Trophoblast cell (in vitro differentiated cells and primary cell): ENCODE measurements at regions not wholly inside any gene's neighbourhood (a gene's known extent, or its start where the extent isn't known, plus 50 kb on each side); places are given as distances from the start of the nearest gene placed in this dataset.

ENCODE experiments used
- DNase-seq, 2 donors: peaks; one replicate each; pipeline ENCODE4 v3.0.0-alpha.2; 2016
- H2AFZ ChIP-seq: 2 replicates; pipeline ENCODE4 v1.6.1; 2013; ENCODE audit warnings: low read length, moderate library complexity, mild to moderate bottlenecking; ENCODE audit not compliant: insufficient read depth, poor library complexity
- H2AK5ac ChIP-seq: 2 replicates; pipeline ENCODE4 v1.6.1; 2013; ENCODE audit warnings: mild to moderate bottlenecking, low read length
- H2BK120ac ChIP-seq: 2 replicates; pipeline ENCODE4 v1.6.1; 2013; ENCODE audit warnings: low read length, mild to moderate bottlenecking, moderate library complexity; ENCODE audit not compliant: insufficient read depth, poor library complexity
- H2BK12ac ChIP-seq: 2 replicates; pipeline ENCODE4 v1.6.1; 2013; ENCODE audit warnings: mild to moderate bottlenecking, low read length, moderate library complexity
- H2BK5ac ChIP-seq: 2 replicates; pipeline ENCODE4 v1.6.1; 2013; ENCODE audit warnings: low read length, low read depth, moderate library complexity, mild to moderate bottlenecking; ENCODE audit not compliant: poor library complexity
- H3K14ac ChIP-seq: 2 replicates; pipeline ENCODE4 v1.6.1; 2013; ENCODE audit warnings: mild to moderate bottlenecking, low read length
- H3K18ac ChIP-seq: 2 replicates; pipeline ENCODE4 v1.6.1; 2013; ENCODE audit warnings: mild to moderate bottlenecking, low read length
- H3K23ac ChIP-seq: 2 replicates; pipeline ENCODE4 v1.6.1; 2013; ENCODE audit warnings: low read length
- H3K27ac ChIP-seq: 2 replicates; pipeline ENCODE4 v1.5.1; 2013; ENCODE audit warnings: low read depth, mild to moderate bottlenecking, inconsistent platforms, low read length, moderate library complexity
- H3K27me3 ChIP-seq: 2 replicates; pipeline ENCODE4 v1.6.1; 2013; ENCODE audit warnings: inconsistent platforms, mild to moderate bottlenecking, low read length, moderate library complexity; ENCODE audit not compliant: insufficient read depth
- H3K36me3 ChIP-seq, 2 experiments: 1 replicate in 1 of 2; 2 replicates in 1 of 2; pipeline ENCODE4 v1.6.1; 2013; ENCODE audit warnings: low read length in 2 of 2, mild to moderate bottlenecking in 2 of 2, moderate library complexity in 1 of 2; ENCODE audit not compliant: insufficient read depth in 2 of 2, control insufficient read depth in 1 of 2
- H3K4ac ChIP-seq: 2 replicates; pipeline ENCODE4 v1.6.1; 2013; ENCODE audit warnings: low read depth, mild to moderate bottlenecking, low read length, moderate library complexity
- H3K4me1 ChIP-seq, 2 experiments: 1 replicate in 1 of 2; 2 replicates in 1 of 2; pipeline ENCODE4 v1.6.1; 2013; ENCODE audit warnings: low read length in 2 of 2, mild to moderate bottlenecking in 2 of 2, moderate library complexity in 1 of 2; ENCODE audit not compliant: insufficient read depth in 2 of 2, control insufficient read depth in 1 of 2
- H3K4me2 ChIP-seq: 2 replicates; pipeline ENCODE4 v1.6.1; 2013; ENCODE audit warnings: inconsistent platforms, mild to moderate bottlenecking, low read length, moderate library complexity
- H3K4me3 ChIP-seq: 2 replicates; pipeline ENCODE4 v1.5.1; 2013; ENCODE audit warnings: mild to moderate bottlenecking, low read depth, low read length, inconsistent platforms
- H3K79me1 ChIP-seq: one replicate; pipeline ENCODE4 v1.6.1; 2013; ENCODE audit warnings: low read length
- H3K79me2 ChIP-seq: 2 replicates; pipeline ENCODE4 v1.6.1; 2013; ENCODE audit warnings: low read length, mild to moderate bottlenecking; ENCODE audit not compliant: control insufficient read depth, insufficient read depth, poor library complexity
- H3K9ac ChIP-seq: 2 replicates; pipeline ENCODE4 v1.6.1; 2013; ENCODE audit warnings: mild to moderate bottlenecking, low read length
- H3K9me3 ChIP-seq: 2 replicates; pipeline ENCODE4 v1.6.1; 2013; ENCODE audit warnings: low read depth, mild to moderate bottlenecking, control low read depth, inconsistent platforms, low read length; ENCODE audit not compliant: insufficient read depth
- H4K12ac ChIP-seq: 2 replicates; pipeline ENCODE4 v1.6.1; 2013; ENCODE audit warnings: low read depth, mild to moderate bottlenecking, low read length, moderate library complexity
- H4K8ac ChIP-seq: 2 replicates; pipeline ENCODE4 v1.6.1; 2013; ENCODE audit warnings: low read depth, mild to moderate bottlenecking, low read length, moderate library complexity
- H4K91ac ChIP-seq: one replicate; pipeline ENCODE4 v1.6.1; 2013; ENCODE audit warnings: low read depth, mild to moderate bottlenecking, low read length, moderate library complexity
- WGBS: extraction: QIAGEN DNeasy Blood & Tissue Kit; methylation state at CpG from one replicate; pipeline ENCODE4 v1.1.7; 2013; ENCODE audit warnings: missing lambda C conversion rate; ENCODE audit not compliant: insufficient read length, insufficient coverage; ENCODE audit errors: extremely low coverage; 5-methylcytosine and 5-hydroxymethylcytosine counted together

DNA sequence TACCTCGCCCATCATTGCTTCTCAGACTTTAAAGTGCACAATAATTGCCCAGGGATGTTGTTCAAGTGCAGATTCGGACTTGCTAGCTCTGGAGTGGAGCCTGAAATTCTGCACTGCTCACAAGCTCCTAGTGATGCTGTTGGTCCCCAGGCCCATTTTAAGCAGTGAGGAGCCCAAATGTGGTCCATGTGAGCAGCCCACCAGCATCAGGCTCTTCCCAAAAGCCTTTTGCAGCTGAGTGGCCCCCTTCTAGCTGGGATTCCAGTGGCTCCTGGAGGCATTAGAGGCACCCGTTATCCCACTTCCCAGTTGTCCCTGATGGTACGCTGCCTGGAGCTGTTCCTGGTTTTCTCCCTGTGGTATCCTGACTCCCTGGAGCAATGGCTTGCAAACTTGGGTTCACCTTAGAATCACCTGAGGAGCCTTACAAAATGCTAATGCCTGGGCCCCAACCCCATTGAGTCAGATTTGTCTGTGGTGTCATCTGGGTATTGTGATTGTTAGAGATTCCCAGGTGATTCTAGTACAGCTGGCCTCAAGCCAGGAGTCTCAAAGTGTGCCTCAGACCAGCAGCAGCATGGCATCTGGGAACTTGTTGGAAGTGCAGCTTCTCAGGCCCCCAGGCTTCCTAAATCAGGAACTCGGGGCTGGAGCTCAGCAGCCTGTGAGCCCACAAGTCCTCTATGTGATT lies 186.9 kb upstream of the SLC24A3 start:
- Histone ChIP-seq H2BK5ac (no peak overlapping the region), H3K14ac (no peak overlapping the region), H3K9ac (no peak overlapping the region), H3K27me3 (no peaks in the 10 kb centered on the region), H3K4me2 (no peak overlapping the region), H3K79me1 (no peaks in the 10 kb centered on the region), H3K4me3 (no peak overlapping the region), H4K91ac (no peak overlapping the region), H4K8ac (no peak overlapping the region), H3K23ac (no peak overlapping the region), H2AFZ (no peak overlapping the region), H3K18ac (no peak overlapping the region), H4K12ac (no peak overlapping the region), H3K4me1 (no peaks in the 10 kb centered on the region), H2AK5ac (no peak overlapping the region), H3K27ac (no peak overlapping the region), H3K9me3 (peaks cover 7% of the 10 kb centered on the region), H2BK120ac (no peak overlapping the region), H3K36me3 (no peaks in the 10 kb centered on the region), H2BK12ac (no peak overlapping the region), H3K79me2 (no peaks in the 10 kb centered on the region), H3K4ac (no peak overlapping the region)
- no peak for DNase-seq
- WGBS = no CpG with 5 or more reads among the region's 5 CpGs

DNA sequence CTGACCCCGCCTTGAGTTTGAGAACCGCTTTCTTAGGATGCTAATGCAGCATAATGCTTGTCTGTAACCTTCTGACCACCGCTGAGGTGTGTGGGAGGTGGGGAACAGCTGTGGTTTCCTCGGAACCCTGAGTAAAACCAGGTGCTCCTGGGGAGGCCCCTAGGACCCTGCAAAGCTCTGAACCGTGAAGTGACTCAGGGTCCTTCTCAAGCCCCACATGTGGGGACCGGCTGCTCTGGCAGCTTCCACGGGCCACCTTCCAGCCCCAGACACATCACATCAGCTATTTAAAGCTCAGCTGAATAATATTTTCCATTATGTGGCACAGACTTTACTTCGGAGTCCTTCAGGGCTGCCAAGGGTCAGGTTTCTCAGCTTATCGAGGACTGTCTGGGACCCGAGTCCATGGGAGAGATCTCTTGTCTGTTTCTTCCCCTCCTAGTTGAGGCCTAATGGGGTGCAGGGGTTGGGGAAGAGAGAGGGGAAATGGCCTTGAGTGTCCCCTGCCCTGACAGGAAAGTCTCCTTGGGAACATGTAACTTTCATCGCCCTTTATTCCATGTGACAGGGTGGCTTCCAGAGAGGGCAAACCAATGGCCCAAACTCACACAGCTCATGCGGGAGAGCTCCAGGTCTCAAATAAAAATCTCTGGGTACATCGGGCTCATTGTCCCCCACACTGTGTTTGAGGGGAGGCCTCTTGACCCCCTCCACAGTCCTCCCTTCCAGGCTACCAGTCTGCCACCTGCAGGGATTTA lies 186.1 kb upstream of the SLC24A3 start:
- Histone ChIP-seq H2AFZ (no peak overlapping the region), H4K91ac (no peak overlapping the region), H3K9me3 (peaks cover 4% of the 10 kb centered on the region), H2BK5ac (no peak overlapping the region), H3K27me3 (no peaks in the 10 kb centered on the region), H3K9ac (no peak overlapping the region), H3K27ac (no peak overlapping the region), H3K18ac (no peak overlapping the region), H2BK120ac (no peak overlapping the region), H4K8ac (no peak overlapping the region), H3K4me2 (no peak overlapping the region), H3K23ac (no peak overlapping the region), H4K12ac (no peak overlapping the region), H2AK5ac (no peak overlapping the region), H3K4me3 (no peak overlapping the region), H2BK12ac (no peak overlapping the region), H3K4ac (no peak overlapping the region), H3K14ac (no peak overlapping the region), H3K4me1 (no peaks in the 10 kb centered on the region), H3K36me3 (no peaks in the 10 kb centered on the region), H3K79me1 (no peaks in the 10 kb centered on the region), H3K79me2 (no peaks in the 10 kb centered on the region)
- DNase-seq = no peak
- WGBS = no CpG with 5 or more reads among the region's 13 CpGs

DNA sequence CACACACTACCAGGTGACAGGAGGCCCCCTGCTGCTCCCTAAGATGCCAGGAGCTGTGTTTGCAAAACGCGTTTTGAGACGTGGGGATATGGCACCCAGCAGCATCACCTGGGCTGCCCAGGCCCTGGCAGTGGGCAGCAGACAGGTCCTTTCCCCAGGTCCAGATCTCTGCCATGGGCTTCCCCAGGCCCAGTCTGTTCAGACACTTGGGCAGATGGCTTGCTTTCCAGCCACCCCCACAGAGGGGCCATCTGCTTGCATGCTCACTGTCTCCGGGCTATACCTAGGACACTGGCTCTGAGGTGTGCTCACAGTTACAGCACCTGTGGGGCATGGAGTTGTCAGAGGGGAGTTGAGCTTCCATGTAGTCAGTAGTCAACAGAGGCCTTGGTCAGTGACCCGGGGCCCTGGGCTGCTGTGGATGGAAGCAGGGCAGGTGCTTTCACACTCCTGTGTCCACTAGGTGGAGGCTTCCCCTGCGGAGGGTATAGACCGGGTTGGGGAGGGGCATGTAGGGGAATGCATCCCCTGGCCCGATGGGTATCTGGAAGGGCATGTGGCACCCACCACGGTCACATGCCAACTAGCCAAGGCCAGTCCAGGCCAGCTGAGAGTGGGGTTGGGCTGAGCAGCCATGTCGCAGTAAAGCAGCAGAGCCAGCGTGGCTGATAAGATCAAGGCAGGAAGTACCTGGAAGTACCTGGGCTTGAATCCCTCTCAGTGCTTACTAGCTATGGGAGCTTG lies 185.4 kb upstream of the SLC24A3 start:
- no peak overlapping the region for H4K91ac ChIP-seq
- no peak overlapping the region for H3K9ac ChIP-seq
- H3K4me1 ChIP-seq = no peaks in the 10 kb centered on the region
- H3K4me2 ChIP-seq = no peak overlapping the region
- no peak for DNase-seq
- WGBS = no CpG with 5 or more reads among the region's 11 CpGs
- no peak overlapping the region for H3K4ac ChIP-seq
- H4K8ac ChIP-seq = no peak overlapping the region
- peaks cover 3% of the 10 kb centered on the region for H3K9me3 ChIP-seq
- H3K36me3 ChIP-seq = no peaks in the 10 kb centered on the region
- no peak overlapping the region for H2BK12ac ChIP-seq
- H3K79me1 ChIP-seq = no peaks in the 10 kb centered on the region
- no peak overlapping the region for H2AFZ ChIP-seq
- no peak overlapping the region for H3K4me3 ChIP-seq
- no peak overlapping the region for H3K23ac ChIP-seq
- no peak overlapping the region for H3K14ac ChIP-seq
- no peak overlapping the region for H3K27ac ChIP-seq
- no peaks in the 10 kb centered on the region for H3K27me3 ChIP-seq
- H2BK5ac ChIP-seq = no peak overlapping the region
- H3K79me2 ChIP-seq = no peaks in the 10 kb centered on the region
- no peak overlapping the region for H3K18ac ChIP-seq
- no peak overlapping the region for H4K12ac ChIP-seq
- no peak overlapping the region for H2AK5ac ChIP-seq
- no peak overlapping the region for H2BK120ac ChIP-seq

DNA sequence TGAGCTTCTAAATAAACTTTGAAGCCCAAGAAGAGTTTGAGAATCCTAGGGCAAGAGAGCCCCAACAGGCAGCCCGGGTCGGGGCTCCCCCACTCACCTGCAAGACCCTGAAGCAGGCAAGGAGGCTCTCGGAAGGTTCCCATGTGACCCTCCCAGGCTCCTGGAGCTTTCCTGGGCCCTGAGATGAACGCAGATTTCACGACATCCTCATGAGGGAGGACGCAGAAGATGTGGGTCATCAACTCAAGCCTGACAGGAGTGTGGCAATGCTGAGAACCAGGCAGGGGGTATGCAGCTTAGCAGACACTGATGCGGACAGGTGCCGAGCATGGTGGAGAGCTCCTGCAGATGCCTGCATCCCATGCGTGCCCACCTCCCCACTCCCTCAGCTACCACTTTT lies 184.5 kb upstream of the SLC24A3 start:
- H2BK12ac ChIP-seq = no peak overlapping the region
- no peak overlapping the region for H4K91ac ChIP-seq
- H4K8ac ChIP-seq = no peak overlapping the region
- no peak overlapping the region for H2AK5ac ChIP-seq
- no peak overlapping the region for H2BK5ac ChIP-seq
- no peaks in the 10 kb centered on the region for H3K36me3 ChIP-seq
- WGBS = no CpG with 5 or more reads among the region's 9 CpGs
- H3K4me2 ChIP-seq = no peak overlapping the region
- no peaks in the 10 kb centered on the region for H3K27me3 ChIP-seq
- no peak overlapping the region for H3K4ac ChIP-seq
- no peak overlapping the region for H3K9ac ChIP-seq
- H3K79me2 ChIP-seq = no peaks in the 10 kb centered on the region
- no peak overlapping the region for H2AFZ ChIP-seq
- no peak overlapping the region for H3K27ac ChIP-seq
- peaks cover 1% of the 10 kb centered on the region for H3K9me3 ChIP-seq
- H3K4me1 ChIP-seq = no peaks in the 10 kb centered on the region
- H3K23ac ChIP-seq = no peak overlapping the region
- H3K4me3 ChIP-seq = no peak overlapping the region
- DNase-seq = no peak
- H3K79me1 ChIP-seq = no peaks in the 10 kb centered on the region
- H3K18ac ChIP-seq = no peak overlapping the region
- no peak overlapping the region for H2BK120ac ChIP-seq
- H4K12ac ChIP-seq = no peak overlapping the region
- H3K14ac ChIP-seq = no peak overlapping the region
